DMS153 (cell line): ENCODE measurements at regions not wholly inside any gene's neighbourhood (a gene's known extent, or its start where the extent isn't known, plus 50 kb on each side); places are given as distances from the start of the nearest gene placed in this dataset.

Source experiments
- DNase-seq: peaks from one replicate; lab custom pipeline; 2025; lab: John Stamatoyannopoulos, UW

DNA sequence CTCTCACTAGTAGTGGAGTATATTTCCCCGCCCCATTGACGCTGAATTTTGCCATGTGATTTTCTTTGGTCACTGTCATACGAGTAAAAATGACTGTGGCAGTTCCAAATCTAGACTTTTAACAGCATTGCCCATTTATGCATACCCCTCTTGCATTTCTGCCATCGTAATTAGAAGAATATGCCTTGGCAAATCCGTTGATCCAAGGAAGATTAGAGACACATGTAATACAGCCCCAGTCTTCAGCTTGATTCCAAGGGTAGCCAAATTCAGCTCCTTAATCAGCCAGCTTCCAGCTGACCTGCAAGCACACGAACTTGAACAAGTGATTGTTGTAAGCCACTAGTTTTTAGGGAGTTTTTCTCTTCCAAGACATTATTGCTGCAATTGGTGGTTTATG is 290.3 kb upstream of the ADAMTS5 start:
- no peak for DNase-seq

- no peak for DNase-seq
These were observed 284.9 kb upstream of the ADAMTS5 start for GRCh38 chr21:27251752-27252151.

GRCh38 chr21:27250366-27250765 is 283.5 kb upstream of the ADAMTS5 start:
- DNase-seq: no peak

- DNase-seq: no peak
These were observed 281.9 kb upstream of the ADAMTS5 start for GRCh38 chr21:27248814-27249213.

- DNase-seq: no peak
These were observed 279.9 kb upstream of the ADAMTS5 start for GRCh38 chr21:27246741-27247140.

DNA sequence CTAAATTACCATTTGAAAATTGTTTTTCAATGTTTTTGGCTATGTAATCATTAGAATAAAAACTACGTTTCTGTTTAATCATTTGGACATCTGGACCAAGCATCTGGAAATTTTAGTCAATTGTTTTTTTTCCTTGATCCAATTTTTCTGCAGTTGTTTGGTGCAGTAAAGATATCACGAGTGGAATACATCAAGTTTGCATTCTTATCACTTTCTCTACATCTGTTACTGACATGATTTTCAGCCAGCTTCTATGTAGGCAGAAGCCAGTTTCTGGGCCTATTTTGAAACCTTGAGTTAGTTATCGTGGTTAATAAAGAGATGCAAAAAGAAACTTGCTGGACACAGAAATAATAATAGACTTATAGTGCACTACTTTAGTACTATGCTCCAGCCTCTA is 277.9 kb upstream of the ADAMTS5 start:
- no peak for DNase-seq

GRCh38 chr21:27244352-27244751 is 277.5 kb upstream of the ADAMTS5 start:
- no peak for DNase-seq

GRCh38 chr21:27240839-27241238 is 274.0 kb upstream of the ADAMTS5 start:
- no peak for DNase-seq

DNA sequence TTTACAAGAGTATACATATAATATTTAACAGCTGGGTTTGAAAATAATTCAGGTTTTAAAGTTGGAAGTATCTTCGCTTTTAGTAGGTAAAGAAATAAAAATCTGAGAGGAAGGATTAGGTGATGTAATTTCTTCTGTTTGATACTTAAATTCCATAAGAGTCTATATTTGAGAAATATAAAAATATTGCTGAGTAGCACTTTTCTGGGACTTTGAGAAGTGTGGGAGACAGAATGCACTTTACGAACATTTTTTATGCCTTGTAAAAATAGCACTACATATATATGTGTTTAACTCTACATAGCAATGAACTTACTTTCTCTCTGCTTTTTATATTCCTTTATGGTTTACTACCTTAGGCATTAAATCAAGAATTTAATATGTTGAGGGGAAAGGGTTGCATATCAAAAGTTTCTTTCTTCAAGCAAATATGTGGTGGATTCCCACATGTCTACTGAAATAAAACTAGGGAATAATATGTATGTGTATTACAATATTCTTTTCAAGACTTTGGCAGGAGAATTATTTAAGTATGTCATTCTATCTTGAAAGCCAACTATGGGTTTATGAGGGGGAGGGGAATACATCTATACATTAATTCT is 266.7 kb upstream of the ADAMTS5 start:
- DNase-seq: no peak

- DNase-seq: no peak
These were observed 259.1 kb upstream of the ADAMTS5 start for GRCh38 chr21:27225940-27226339.

DNA sequence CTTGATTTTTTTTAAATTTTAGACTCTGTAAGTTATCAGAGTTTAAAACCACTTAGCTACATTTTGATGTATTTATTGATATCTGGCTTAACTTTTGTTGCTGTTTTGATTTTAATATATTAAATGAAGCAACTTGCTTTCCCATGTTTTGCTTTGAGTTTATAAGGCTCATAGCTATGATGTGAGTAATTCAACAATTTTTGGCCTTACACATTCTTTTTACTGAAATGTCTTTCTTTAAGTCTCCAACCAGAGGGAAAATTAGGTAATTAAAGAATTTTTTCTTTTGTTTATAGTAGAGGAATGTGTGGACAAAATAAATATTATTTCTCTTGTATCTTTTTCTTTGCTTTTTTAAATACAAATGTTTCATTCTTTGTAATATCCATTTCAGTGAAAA is 258.3 kb upstream of the ADAMTS5 start:
- DNase-seq: no peak

DNA sequence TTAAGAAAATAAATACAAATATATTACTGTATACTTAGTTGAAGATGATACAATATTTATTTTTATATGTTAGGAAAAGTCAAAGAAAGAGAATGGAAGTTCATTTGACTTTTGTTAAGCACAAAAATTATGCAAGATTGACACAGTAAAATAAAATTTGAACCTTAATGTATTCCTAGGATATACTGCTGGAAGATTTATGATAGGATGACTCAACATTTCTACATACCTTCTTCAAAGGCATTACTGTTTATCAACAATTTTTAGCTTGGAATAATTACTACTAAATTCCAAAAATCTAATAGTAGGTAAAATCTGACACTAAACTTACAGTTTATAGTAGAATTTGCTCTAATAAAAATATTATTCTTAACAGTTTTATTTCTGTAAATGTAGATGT is 257.3 kb upstream of the ADAMTS5 start:
- no peak for DNase-seq

DNA sequence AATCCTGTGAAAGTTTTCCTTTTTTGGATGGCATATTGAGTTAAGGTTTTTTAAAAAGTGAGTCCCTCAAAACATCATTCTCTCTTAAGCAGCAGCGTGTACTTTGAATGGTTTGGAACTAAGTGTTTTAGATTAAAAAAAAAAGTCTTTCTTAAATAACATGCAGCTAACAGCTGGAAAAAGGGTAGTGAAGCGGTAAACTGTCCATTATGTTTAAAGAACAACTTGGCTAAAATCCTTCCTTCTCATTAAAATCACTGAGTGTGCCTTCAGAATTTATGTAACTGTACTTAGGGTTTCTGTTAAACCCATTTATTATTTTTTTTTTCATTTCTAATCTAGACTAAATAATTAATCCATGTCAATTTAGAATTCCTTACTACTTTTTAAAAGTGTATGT is 254.2 kb upstream of the ADAMTS5 start:
- no peak for DNase-seq

- no peak for DNase-seq
These were observed 253.5 kb upstream of the ADAMTS5 start for GRCh38 chr21:27220416-27220815.

- no peak for DNase-seq
These were observed 252.2 kb upstream of the ADAMTS5 start for GRCh38 chr21:27219068-27219467.

DNA sequence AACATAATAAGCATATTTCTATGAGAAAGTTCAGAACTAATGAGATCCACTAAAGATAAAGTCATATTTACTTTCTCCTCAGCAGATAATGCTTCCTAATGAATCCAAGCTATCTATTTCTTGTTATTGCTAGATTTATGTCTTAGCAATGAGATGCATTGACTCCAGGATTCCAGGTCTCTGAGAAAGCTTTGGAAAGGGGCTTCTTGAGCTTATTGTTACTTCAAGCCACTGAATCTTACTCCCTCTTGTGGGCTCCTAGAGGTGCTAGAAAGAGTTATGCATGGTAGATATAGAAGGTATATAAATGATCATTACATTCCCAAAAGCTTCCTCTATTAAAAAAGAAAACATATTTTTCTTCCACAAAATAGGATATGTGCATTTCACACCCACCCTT is 246.4 kb upstream of the ADAMTS5 start:
- no peak for DNase-seq

GRCh38 chr21:27212441-27212840 is 245.6 kb upstream of the ADAMTS5 start:
- no peak for DNase-seq

DNA sequence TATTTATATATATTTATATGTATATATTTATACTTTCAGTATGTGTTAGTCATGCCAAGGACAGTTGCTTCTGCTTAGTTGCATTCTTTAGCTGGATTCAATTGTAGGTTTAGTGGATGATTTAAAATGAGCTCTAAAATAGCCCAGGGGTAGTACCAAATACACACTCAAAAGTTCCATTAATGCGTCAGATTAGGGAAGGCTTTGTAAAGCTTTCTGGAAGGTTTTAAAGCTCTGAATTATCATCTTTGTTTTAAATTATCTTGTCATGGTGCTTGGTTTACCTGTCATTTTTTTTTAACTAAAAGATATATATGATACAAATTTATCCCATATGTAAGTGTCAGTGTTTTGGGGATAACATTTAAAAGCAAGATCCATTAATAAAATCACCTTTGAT is 242.7 kb upstream of the ADAMTS5 start:
- no peak for DNase-seq

- no peak for DNase-seq
These were observed 239.6 kb upstream of the ADAMTS5 start for GRCh38 chr21:27206368-27206982.

DNA sequence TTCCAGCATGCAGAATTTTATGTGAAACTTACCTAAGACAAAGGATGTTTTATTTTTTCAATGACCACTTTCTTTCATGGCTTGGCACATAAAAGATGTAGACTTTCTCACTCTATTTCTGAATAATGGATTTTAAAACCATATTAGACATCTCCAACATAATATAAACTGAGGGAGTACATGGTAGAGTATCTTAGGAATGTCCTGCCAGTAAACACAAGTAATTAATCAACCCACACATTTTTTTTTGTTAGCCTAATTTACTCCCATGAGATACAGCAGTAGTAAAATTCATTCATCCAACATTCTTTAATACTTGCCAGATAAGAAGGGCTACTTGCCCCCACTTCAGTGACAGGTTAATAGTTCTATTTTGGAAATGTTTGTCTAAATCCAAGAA is 235.4 kb upstream of the ADAMTS5 start:
- DNase-seq: no peak

GRCh38 chr21:27201197-27201596 is 234.3 kb upstream of the ADAMTS5 start:
- DNase-seq: no peak

- no peak for DNase-seq
These were observed 229.8 kb upstream of the ADAMTS5 start for GRCh38 chr21:27196651-27197050.

- no peak for DNase-seq
These were observed 225.5 kb upstream of the ADAMTS5 start for GRCh38 chr21:27192281-27192949.

DNA sequence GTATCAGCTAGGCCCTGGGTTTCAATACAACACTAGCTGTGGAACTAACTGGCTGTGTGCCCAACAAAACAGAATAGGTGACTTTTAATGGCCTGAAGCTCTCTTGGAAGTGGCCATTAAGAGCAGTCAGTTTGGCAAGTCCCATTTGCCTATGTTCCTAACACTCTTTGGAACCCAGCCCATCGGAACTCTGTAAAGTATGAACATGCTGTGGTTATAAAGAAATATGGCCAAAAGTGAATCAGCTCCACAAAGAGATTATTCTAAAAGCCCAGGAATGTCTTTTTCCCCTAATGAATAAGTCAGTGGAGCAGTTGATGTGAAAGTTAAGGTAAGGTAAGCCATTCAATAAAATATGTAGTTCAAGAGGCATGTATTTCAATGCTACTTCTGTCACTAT is 223.7 kb upstream of the ADAMTS5 start:
- no peak for DNase-seq
